Coronary artery (tissue), 2 donors: ENCODE measurements at regions not wholly inside any gene's neighbourhood (a gene's known extent, or its start where the extent isn't known, plus 50 kb on each side); places are given as distances from the start of the nearest gene placed in this dataset.

ENCODE experiments used
- DNase-seq: peaks from one replicate; pipeline ENCODE4 v3.0.0-alpha.2; 2017; ENCODE audit warnings: low spot score
- H3K27ac ChIP-seq, 2 donors: fragments of 200-600 bp; sonication (generic); one replicate each; pipeline ENCODE4 v1.5.1; 2016 to 2019
- H3K4me3 ChIP-seq: fragments of 200-600 bp; sonication (generic); 2 replicates; pipeline ENCODE4 v1.5.1; 2016; ENCODE audit warnings: mild to moderate bottlenecking, moderate library complexity
- TF ChIP-seq, protein P1 (sequence below): fragments of 200-600 bp; sonication (generic); IDR thresholded peaks from one replicate; pipeline ENCODE4 v1.5.1; 2019; ENCODE audit warnings: antibody characterized with exemption

DNA sequence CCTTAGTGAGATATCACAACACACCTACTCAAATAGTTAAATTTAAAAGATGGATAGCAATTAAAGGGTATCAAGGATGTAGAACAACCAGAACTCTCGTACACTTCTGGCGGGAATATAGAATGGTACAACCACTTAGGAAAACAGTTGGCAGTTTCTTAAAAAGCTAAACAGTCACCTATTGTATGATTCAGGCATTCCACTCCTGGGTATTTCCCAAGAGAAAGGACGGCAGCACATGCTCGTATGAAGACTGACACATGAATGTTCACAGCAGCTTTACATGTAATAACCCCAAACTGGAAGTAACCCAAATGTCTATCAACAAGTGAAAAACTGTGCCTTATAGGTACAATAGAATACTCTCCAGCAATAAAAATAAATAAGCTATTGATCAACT, 465.2 kb downstream of the VRK1 start:
- no peak overlapping the region for H3K27ac ChIP-seq
- no peak overlapping the region for H3K4me3 ChIP-seq
- TF ChIP-seq, protein P1, sequence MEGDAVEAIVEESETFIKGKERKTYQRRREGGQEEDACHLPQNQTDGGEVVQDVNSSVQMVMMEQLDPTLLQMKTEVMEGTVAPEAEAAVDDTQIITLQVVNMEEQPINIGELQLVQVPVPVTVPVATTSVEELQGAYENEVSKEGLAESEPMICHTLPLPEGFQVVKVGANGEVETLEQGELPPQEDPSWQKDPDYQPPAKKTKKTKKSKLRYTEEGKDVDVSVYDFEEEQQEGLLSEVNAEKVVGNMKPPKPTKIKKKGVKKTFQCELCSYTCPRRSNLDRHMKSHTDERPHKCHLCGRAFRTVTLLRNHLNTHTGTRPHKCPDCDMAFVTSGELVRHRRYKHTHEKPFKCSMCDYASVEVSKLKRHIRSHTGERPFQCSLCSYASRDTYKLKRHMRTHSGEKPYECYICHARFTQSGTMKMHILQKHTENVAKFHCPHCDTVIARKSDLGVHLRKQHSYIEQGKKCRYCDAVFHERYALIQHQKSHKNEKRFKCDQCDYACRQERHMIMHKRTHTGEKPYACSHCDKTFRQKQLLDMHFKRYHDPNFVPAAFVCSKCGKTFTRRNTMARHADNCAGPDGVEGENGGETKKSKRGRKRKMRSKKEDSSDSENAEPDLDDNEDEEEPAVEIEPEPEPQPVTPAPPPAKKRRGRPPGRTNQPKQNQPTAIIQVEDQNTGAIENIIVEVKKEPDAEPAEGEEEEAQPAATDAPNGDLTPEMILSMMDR = no peak
- DNase-seq = no peak

DNA sequence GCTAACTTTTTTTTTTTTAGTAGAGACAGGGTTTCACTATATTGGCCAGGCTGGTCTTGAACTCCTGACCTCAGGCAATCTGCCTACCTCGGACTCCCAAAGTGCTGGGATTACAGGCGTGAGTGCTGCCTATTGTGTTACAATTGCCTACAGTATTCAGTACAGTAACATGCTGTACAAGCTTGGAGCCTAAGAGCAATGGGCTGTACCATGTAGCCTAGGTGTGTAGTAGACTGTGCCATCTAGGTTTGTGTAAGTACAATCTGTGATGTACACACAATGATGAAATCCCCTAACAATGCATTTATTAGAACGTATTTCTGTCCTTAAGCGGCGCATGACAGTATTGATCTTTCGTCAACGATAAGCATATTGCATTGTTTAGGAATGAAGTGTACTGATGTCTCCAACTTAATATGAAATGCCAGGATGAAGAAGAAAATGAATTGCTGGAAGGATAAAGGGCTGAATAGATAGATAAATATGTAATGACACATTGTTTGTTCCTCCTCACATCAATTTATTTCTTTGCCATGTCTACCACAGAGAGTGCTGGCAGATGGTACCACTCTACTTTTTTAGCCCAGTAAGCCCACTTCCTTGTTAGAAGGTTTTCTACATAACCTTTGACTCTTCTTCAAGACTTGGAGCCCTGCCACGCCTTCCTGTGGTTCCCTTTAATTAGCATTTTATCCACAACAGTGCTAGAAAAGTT, 467.5 kb downstream of the VRK1 start:
- TF ChIP-seq, protein P1 = no peak
- Histone ChIP-seq H3K4me3 (no peak overlapping the region), H3K27ac (no peak overlapping the region)
- DNase-seq = no peak

DNA sequence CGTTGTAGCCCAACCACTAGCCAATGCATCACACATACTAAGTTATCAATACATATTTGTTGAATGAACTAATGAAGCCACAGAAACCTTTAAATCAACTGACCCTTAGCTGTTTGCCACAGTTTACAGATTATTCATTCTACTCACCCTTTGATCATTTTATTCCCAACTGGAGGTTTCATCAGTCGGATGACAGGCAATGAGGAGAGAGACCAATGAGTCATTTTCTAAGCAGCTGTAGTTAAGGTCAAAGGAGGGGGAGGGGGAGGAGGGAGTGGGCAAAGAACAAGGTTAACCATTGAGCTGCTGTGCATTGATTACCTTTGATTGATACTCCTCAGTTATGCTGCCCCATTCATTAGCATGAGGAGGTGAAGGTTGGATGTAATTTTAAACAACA, 469.5 kb downstream of the VRK1 start:
- TF ChIP-seq, protein P1 = no peak
- Histone ChIP-seq H3K4me3 (no peak overlapping the region), H3K27ac (no peak overlapping the region)
- no peak for DNase-seq

DNA sequence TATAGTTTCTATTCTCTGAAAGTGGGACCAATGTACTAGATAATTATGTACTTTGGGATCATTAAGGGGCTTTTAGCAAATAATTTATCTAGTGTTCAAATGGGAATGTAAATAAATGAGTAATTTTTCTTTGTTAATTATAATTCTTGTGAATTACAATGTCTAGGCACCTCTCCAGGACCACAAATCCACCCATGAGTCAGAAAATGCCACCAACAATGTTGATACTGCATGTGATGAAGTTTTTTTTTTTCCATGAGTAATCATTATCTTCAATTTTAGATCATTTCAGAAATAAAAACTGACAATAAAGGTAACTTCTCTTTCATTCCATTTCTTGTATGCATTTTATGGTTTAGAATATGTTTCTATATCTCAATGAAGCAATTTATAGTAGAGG, 470.3 kb downstream of the VRK1 start:
- H3K4me3 ChIP-seq = no peak overlapping the region
- DNase-seq = no peak
- TF ChIP-seq, protein P1 = no peak
- no peak overlapping the region for H3K27ac ChIP-seq

DNA sequence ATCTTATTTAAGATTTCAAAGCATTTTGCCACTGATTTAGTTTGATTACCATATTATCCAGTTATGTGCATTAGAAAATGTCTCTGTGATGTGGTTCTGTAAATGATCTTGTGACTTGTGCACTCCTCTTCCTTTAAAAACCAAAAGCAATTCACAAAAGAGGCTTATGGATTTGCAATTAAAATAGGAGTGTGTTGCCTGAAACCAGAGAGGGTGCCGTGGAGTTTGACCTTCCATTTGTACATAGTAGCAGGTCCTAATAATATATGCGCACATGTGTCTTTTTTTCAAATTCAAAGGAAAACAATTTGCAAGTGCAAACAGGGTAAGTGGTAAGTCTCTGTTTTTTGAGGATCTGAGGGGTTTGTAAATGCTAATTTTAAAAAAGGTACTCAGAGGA, 470.9 kb downstream of the VRK1 start:
- TF ChIP-seq, protein P1 = no peak

DNA sequence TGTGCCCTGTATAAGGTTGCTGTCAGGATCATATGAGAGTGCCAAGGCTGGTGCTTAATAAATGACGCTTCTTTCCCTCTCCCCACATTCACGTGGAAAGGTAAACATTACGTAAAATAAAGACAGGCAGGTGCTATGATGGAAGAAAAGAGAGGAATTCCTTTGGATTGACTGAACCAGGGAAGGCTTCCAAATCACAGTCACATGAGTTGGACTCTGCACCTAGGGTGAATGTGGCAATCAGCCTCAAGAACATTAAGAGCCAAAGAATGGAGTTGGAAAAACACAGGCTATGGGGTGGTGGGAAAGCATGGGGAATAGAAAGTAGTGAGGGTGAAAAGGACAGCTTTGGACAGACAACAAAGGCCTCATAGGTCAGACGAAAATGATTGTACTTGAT, 473.1 kb downstream of the VRK1 start:
- TF ChIP-seq, protein P1 = no peak
- Histone ChIP-seq H3K27ac (no peak overlapping the region), H3K4me3 (no peak overlapping the region)
- DNase-seq = no peak

More for the DNA sequence above, 470.9 kb downstream of the VRK1 start:
- no peak for DNase-seq
- H3K4me3 ChIP-seq = no peak overlapping the region
- no peak overlapping the region for H3K27ac ChIP-seq

DNA sequence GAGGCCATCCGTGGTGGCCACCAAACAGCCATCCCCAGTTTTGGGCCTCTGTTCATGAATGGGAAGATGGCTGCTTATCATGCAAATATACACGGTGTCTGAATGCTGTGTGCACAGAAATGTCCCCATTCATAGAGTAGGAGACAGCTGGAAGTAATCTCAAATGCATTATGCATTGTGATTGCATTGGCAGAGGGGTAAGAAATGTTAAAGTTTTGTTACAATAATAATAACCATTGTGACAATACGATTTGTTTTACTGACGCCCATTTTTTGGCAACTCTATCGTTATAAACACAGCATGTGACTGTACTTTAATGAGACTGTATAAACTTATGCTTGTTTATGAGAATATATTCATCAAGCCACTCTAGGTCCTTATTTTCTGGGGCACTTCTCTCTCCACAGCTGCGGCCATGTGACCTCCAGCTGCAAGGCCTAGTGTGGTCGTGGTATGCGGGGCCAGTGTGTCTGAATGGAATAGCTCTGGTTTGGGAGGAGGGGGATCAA, 474.3 kb downstream of the VRK1 start:
- Histone ChIP-seq H3K4me3 (no peak overlapping the region), H3K27ac (no peak overlapping the region)
- no peak for DNase-seq
- TF ChIP-seq, protein P1 = no peak
